Femur (tissue), 1 donor: ENCODE measurements at regions not wholly inside any gene's neighbourhood (a gene's known extent, or its start where the extent isn't known, plus 50 kb on each side); places are given as distances from the start of the nearest gene placed in this dataset.
"Not testable (repeated sequence)": the region's sequence is repeated elsewhere in the genome, so short reads cannot be mapped to it uniquely, and the experiment has no call there.

Experiments
- DNase-seq: peaks from one replicate; pipeline ENCODE4 v3.0.0-alpha.2; 2017

DNA sequence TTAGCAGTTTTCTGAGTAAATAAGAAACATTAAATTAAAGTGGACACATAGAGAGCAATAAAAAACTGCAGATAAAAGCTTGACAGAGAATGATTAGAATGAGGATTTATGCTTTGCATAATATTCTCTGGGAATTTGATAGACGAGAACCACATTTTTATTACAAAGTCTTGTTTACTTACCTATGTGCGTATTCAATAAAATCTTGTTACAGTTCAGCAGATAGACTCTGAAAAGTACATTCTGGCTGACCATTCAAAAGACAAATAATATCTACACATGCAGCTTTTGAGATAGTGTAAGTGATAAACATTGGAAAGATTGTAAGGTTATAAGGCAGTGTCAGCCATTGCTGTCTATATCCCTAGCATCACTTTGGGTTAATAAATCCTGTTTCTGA, 381.6 kb downstream of the NYAP2 start:
- DNase-seq = no peak

DNA sequence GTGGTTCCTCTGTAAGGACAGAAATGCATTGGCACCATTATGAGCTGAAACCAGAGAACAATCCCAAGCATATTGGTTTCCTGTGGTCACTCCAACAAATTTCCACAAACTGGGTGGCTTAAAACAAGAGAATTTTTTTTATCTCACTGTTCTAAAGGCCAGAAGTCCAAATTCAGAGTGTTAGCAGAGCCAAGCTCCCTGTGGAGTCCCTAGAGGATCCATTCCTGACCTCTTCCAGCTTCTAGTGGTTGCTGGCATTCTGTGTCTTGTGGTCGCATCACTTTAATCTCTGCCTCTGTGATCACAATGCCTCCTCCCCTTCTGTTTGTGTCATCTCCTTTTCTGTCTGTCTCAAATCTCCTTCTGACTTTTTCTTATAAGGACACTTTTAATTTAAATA, 380.3 kb downstream of the NYAP2 start:
- peak; percentile 29 for DNase-seq

DNA sequence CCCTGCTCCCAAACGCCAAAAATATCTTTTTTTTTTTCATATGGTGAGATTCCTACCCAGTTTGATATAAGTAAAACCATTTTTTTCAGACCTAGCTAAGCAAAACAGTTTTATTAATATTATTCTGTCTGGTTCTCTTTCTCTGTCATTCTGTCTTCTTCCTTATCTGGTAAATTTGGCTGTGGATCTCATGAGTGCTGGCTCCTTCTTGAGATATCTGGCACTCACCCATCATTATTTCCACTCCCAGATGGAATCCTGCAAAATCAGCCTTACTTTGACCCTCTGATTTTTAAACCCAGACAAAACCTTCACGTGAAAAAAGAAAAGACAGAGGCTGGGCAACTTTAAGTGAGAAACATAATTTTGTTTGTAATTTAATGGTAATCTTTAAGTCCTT, 373.6 kb downstream of the NYAP2 start:
- no peak for DNase-seq

DNA sequence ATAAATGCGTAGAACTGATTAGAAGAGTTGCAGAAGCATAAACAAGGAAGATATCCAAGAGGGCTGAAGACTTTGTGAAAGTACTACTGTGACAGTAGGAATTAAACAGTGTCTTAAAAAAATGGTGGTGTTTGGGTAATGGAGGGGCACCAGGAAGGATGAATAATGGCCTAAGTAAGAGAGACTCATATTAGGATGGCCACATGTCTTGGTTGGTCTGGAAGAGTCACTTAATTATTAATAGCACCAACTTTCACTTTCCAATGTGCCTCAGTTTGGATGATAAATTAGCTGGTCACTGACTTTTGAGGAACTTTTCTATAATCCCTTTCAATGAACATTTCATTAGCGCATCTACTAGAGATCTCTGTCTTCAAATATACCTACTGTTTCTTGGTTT, 372.2 kb downstream of the NYAP2 start:
- DNase-seq = no peak

DNA sequence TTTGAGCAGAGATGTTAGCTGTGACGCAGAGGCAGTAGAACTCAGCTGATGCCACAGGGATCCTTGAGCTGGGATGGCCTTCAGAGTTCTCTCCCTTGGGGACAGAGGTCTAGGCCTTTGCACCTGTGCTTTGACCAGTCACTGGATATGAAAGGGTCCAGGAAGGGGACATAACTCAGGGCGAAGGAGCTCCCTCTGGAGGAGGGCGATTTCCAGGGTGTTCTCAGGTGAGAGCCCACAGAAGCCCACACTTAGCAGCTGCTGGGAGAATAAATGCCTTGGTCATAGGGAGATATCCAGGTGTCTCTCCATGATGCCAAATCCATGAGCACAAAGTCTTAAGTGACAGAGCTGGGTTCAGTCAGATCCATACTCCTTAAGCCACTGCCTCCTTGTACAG, 369.2 kb downstream of the NYAP2 start:
- DNase-seq = no peak

DNA sequence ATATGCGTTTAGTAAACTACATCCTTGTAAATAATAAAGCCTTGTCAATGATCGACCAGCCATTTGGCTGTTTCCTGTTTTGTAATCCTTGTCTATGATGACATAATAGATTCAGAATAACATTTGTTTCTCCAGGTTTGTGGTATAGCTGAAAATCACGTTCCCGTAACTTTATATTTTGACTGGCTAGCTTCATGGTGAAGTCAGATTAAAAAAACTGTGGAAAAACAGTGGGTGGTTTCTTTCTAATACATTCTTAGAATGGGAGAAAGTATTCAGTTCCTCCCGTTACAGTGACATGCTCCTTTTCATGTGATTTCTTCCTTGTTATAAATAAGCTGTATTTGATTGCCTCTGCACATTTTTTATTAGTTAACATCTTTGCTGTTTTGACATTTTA, 366.9 kb downstream of the NYAP2 start:
- DNase-seq = no peak

DNA sequence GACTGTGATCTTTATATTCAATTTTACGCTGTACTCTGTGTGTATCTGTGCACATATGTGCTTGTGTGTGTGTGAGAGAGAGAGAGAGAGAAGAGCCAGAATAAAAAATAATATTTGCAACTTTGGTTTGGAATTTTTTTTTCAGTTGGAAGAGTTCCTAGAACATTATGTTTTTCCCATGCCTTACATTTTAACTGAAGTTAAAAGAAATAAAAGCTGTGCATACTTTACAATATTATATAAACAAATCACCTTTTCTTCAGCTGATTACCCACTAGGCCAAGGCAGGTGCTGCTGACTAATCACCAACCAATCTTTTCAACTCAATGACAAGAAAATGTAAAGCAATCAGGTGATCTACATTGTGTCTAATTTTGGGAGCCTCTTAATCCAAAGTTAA, 366.3 kb downstream of the NYAP2 start:
- DNase-seq = no peak

DNA sequence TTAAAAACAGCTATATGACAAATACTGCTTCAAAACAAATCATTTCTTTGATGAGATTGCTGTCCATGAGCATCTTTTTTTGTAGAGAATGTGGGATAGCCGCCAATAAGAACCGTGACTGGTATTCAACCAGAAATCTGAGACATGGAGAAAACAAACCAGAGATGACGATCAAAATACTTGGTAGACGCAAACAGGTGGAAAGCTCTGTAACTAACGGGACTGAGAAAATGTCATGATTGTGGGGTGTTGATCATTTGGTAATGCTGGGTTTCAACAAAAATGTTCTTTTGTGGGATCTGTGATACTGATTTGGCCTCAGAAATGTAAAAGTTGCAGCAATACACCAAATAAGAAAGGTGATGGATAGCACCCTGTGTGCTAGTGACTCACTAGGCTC, 364.8 kb downstream of the NYAP2 start:
- DNase-seq = no peak

DNA sequence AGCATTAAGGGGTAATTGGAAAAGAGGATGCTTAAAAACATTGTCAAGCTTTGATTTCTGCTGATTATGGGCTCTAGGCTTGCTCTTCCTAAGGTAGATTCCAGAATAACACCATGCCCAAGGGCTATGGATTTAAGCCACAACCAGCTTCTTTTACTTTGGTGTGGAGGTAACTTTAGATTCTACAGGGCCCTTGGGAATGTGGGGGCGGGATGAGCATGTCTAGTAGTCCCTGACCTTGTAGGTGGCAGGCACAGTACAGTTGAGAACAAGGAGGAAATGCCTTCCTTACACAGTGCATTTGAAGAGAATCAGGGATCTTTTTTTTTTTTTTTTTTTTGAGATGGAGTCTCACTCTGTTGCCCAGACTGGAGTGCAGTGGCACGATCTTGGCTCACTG, 364.2 kb downstream of the NYAP2 start:
- no peak for DNase-seq

DNA sequence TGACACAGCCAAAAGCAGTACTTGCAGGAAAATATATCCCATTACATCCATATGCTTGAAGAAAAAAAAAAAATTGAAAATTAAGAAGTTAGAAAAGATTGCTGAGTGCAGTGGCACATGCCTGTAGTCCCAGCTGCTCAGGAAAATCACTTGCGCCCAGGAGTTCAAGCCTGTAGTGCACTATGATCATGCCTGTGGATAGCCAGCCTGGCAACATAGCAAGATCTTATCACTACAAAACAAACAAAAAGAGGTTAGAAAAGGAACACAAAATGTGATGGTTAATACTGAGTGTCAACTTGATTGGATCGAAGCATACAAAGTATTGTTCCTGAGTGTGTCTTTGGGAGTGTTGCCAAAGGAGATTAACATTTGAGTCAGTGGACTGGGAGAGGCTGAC, 361.9 kb downstream of the NYAP2 start:
- DNase-seq = no peak

DNA sequence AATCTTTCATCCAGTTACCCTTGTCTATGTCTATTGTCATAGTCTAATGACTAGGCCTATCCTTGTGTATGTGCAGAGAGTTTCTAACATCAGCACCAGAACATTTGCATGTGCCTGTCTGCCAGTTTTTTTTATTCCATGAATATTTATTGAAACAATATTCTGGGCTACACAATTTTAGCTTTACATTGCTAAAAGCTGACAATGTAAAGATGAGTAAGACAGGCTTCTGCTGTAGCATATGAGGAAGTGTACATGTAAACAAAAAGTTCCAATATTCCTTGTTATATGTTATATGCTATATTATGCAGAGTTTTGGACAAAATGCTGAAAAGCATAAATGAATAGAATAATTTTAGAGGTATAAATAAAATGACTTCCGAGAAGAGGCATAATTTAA, 357.7 kb downstream of the NYAP2 start:
- no peak for DNase-seq

DNA sequence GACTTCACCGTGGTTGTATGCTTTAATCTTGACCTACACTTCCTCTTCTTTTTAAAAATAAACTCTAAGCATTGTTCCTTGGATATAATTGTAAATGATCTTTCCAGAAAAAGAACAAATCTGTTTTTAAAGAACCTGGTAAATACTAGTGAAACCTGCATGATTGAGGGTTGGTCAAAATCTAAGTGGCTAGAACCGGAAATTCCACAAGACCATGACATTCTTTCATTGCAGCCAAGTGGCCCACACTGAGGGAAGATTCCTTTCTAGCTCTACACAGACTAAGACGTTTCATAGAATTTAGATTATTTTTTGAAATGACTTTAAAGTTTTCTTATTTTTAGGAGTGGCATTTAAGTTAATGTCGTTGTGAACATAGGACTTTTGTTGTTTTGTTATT, 356.7 kb downstream of the NYAP2 start:
- peak; percentile 27 for DNase-seq

DNA sequence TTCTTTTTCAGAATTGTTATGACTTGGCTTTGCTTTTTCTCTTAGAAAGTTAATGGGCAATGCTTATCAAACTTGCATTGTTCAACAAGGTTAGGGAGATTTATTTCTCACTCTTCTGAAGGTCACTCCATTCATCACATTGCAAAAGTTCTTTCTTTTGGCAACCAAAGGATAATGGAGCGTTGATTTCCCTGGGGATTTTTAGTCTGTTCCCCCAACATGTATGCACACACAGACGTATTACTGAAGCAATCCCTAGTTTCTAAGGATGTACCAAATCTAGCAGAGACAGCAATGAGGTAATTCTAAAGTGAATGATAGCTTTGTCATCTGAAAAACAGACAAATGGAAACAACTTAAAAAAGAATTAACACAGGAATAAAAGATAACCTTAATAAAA, 349.1 kb downstream of the NYAP2 start:
- no peak for DNase-seq

DNA sequence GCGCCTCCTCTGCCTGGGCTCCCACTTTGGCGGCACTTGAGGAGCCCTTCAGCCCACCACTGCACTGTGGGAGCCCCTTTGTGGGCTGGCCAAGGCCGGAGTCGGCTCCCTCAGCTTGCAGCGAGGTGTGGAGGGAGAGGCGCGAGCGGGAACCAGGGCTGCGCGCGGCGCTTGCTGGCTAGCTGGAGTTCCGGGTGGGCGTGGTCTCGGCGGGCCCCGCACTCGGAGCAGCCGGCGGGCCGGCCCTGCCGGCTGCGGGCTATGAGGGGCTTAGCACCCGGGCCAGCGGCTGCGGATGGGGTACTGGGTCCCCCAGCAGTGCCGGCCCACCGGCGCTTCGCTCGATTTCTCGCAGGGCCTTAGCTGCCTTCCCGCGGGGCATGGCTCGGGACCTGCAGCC, 344.5 kb downstream of the NYAP2 start:
- not testable (repeated sequence) for DNase-seq

DNA sequence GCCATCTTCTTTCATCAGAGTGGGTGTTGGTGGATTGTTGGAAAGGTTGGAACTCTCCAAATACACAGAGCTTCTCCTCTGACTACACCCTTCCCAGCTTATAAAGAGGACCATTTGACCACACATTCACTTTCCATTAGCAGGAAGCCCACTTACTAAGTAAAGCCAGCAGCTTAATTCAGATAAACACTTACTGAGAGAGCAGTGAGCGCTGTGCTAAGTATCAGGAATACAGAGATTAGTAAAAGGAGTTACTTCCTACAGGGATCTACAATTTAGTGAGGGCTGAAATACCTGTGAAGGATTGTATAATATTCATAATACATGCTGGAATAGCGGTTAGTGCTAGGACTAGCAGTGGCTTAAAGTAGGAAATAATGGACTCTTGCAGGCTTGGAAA, 343.0 kb downstream of the NYAP2 start:
- no peak for DNase-seq

DNA sequence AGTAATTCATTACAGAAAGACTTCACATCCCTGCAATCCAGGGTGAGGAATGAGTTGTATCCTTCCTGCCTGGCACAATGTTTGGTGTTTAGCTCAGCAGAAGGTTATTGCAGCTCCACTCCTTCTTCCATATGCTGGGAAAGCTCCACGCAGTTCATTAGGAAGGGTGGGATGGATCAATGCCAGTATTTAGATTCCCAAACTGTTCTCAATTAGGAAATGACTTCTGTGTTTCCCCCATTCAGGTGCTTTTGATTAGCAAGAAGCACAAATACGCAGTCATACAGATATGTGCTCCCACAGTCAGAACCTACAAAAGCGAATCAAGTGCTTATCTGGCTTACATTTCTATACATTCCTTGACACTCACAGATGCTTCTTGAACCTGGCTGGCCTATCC, 340.6 kb downstream of the NYAP2 start:
- DNase-seq = no peak

DNA sequence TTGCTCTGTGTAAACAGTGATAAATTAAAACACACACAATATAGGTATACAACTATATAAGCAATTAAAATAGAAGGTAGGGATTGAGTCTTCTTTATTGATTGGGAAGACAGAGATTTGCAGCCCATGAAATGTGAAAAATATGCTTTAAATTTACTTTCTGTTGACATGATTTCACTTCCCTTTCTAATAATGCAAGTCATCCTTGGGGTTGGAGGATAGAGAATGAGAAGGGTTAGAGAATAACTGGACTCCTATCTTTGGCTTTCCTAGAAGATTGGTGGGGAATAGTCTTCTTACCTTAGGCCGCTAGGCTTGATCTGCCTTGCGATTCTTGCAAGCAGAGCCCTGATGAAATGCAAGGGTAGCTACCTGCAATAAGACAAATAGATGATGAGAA, 339.8 kb downstream of the NYAP2 start:
- no peak for DNase-seq

DNA sequence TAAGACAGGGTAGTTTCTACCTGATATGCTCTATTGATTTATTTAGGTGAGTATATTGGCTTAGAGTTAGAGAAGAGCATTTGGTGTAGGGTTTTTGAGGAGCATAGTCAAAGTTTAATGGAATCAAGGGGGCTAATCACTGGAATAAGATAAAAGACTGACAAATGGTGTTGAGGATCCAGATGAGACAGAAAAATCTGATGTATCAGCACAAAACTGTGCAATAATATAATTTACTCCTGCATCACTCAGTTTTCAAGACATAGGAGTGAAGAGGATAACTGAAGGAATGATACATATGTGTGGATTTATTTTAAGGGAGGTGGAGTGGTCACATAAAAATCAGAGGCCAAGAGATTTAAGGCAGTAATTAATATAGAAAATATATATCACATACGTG, 339.2 kb downstream of the NYAP2 start:
- DNase-seq = no peak

DNA sequence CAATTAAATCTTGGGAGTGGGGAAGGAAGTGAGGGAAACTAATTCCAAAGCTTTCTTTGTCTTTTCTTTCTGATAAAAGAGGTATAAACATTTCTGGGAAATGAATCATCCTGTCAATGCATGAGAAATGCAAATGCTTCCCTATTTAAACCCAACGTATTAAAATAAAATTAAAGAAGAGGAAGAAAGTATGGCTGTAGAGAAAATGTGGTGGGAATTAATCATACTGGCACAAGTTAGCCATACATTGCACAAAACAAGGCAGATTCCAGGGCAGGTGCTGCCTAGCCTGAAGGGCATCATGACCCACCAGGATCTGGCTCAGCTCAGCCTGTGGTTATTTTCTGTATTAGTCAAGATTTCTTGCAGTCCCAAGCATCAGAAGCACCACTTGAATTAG, 338.0 kb downstream of the NYAP2 start:
- DNase-seq = no peak

DNA sequence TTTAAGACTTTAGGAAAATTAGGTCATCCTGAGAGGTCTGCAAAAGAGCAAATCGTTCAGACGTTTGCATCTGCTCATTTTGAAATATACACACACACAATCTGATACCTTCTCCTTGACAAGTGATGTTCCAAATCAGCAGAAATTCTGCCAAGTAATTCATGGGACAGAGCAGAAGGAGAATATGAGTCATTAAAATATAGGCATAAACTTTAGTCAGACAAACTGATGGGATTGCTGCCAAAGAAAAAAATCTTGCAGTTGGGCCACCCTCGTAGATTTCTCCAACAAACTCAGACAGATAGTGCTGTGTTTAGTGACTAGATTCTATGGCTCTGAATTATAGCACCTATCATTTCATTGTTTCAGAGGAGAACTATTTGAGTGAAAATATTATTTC, 336.3 kb downstream of the NYAP2 start:
- DNase-seq = peak; percentile 19

DNA sequence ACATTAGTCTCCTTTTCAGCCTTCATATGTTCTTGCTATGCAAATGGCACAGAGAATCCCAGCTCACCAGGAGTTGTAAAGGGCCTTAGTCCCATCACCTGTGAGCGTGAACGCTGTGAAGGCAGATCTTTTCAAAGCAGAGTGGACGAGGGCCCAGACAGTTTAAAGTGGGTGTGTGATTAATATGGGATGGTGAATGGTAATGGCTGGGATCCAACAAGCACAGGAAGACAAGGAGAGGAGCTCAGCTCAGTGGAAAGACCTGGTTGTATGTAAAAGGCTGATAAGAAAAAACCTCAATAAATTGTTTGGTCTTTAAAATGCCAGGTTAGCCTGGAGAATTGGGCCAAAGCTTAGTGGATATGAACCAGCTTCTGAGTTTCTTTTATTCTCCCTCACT, 326.2 kb downstream of the NYAP2 start:
- DNase-seq = no peak
